ENCODE measurements at regions not wholly inside any gene's neighbourhood (a gene's known extent, or its start where the extent isn't known, plus 50 kb on each side); places are given as distances from the start of the nearest gene placed in this dataset.

DNA sequence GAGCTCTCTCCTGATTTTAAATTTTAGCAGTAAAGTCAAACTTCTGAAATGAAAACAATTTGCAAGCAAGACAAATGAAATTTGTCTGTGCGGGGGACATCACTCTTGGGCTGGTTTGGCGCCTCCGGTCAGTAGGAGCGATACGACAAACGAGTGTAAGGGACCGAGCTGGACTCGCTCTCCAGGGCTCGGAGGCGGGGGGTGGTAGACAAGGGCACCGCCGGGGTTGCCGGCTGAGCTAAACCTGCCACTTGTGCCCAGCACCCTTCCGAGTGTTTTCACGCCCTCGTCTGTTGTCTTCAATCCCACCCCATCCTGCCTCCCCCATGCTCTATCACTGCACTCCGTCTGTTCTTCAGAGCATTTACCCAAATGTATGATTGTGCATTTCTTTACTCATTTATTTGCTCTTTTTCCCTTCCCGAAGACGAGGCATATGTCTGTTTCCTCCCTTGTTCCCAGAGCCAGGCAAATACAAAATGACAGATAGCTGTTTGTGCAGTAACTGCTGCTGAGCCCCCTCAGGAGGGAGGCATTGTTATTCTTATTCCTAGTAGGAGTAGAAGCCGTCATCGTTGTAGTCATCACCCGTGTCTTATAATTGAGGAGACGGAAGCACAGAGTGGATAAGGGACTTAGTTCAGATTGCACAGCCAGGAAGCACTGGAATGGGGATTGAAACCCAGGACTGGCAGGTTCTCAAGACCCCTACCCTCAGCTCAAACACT lies 62.8 kb upstream of the APCDD1L start:
- H3K79me2 ChIP-seq (ENCODE audit: insufficient read depth, low read depth): no peaks in the 10 kb centered on the region
- no peak overlapping the region for H3K4me2 ChIP-seq
- TF ChIP-seq, protein P1, sequence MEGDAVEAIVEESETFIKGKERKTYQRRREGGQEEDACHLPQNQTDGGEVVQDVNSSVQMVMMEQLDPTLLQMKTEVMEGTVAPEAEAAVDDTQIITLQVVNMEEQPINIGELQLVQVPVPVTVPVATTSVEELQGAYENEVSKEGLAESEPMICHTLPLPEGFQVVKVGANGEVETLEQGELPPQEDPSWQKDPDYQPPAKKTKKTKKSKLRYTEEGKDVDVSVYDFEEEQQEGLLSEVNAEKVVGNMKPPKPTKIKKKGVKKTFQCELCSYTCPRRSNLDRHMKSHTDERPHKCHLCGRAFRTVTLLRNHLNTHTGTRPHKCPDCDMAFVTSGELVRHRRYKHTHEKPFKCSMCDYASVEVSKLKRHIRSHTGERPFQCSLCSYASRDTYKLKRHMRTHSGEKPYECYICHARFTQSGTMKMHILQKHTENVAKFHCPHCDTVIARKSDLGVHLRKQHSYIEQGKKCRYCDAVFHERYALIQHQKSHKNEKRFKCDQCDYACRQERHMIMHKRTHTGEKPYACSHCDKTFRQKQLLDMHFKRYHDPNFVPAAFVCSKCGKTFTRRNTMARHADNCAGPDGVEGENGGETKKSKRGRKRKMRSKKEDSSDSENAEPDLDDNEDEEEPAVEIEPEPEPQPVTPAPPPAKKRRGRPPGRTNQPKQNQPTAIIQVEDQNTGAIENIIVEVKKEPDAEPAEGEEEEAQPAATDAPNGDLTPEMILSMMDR (conservative IDR thresholded peaks at IDR 0.05; ENCODE audit: low read depth, low read length): no peak
- H3K4me3 ChIP-seq (IDR thresholded peaks at IDR 0.05; ENCODE audit: insufficient read depth, low read depth, low read length): no peak overlapping the region
- peaks cover 88% of the 10 kb centered on the region for H3K27me3 ChIP-seq (ENCODE audit: insufficient read depth, low read depth)
- no peak overlapping the region for H3K27ac ChIP-seq
- no peak overlapping the region for H3K9ac ChIP-seq
- H2AFZ ChIP-seq (ENCODE audit: low read depth): no peak overlapping the region
- H3K4me1 ChIP-seq (ENCODE audit: low read depth, poor library complexity, severe bottlenecking): no peaks in the 10 kb centered on the region
- no peaks in the 10 kb centered on the region for H4K20me1 ChIP-seq (ENCODE audit: insufficient read depth)
- H3K36me3 ChIP-seq (ENCODE audit: insufficient read depth): no peaks in the 10 kb centered on the region

DNA sequence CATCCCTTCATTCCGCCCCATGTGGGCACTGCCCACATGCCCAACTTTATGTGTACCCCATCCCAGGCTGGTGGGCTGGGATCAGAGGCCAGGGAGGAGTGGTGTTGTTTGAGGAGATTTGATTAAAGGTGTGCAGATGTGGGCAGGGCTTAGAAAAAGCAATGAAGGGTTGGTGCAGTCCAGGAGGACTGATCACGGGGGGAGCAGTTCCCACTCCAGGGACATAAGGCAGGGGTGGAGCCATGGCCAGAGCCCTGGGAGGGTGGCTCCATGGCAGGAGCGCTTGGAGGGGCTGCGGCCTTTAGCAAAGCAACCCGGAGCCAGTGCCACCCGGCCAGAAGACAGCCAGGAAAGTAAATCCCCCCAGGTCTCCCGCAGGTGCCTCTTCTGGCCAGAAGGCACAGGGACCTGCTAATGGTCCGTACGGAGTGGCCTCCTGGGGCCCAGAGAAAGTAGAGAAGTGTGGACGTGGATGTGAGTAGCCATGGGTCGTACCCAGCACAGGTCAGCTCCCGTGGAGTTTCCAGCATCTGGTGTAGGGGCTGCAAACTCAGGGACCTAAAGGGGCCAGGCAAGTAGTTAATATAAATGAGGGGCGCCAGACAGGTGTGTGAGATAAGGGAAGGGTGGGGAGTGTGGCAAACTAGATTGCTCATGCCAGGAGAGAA lies 62.1 kb upstream of the APCDD1L start:
- Histone ChIP-seq H2AFZ (ENCODE audit: low read depth) (no peak overlapping the region), H3K9ac (no peak overlapping the region), H4K20me1 (ENCODE audit: insufficient read depth) (no peaks in the 10 kb centered on the region), H3K27ac (no peak overlapping the region), H3K27me3 (ENCODE audit: insufficient read depth, low read depth) (peaks cover 91% of the 10 kb centered on the region), H3K79me2 (ENCODE audit: insufficient read depth, low read depth) (no peaks in the 10 kb centered on the region), H3K4me2 (no peak overlapping the region), H3K36me3 (ENCODE audit: insufficient read depth) (no peaks in the 10 kb centered on the region), H3K4me3 (IDR thresholded peaks at IDR 0.05; ENCODE audit: insufficient read depth, low read depth, low read length) (no peak overlapping the region), H3K4me1 (ENCODE audit: low read depth, poor library complexity, severe bottlenecking) (no peaks in the 10 kb centered on the region)
- TF ChIP-seq, protein P1 (conservative IDR thresholded peaks at IDR 0.05; ENCODE audit: low read depth, low read length): no peak

DNA sequence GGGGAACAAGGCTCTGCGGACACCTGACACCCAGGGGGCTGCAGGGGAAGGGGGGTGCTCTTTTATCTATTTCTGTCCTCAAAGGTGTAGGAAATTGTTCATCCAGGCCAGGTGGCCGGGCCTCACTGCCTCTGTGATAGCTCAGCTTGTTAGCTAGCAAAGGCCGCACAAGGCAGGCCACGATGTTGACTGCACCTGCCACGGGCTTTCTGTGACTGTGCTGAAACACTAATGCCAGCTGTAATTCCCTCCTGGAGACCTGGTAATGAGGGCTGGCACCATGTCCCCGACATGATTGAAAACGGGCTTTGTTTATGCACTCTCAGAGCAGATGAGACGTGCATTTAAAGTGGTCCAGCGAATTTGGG lies 61.4 kb upstream of the APCDD1L start:
- H3K27ac ChIP-seq: no peak overlapping the region
- no peak overlapping the region for H3K9ac ChIP-seq
- peaks cover 91% of the 10 kb centered on the region for H3K27me3 ChIP-seq (ENCODE audit: insufficient read depth, low read depth)
- H2AFZ ChIP-seq (ENCODE audit: low read depth): no peak overlapping the region
- no peaks in the 10 kb centered on the region for H3K36me3 ChIP-seq (ENCODE audit: insufficient read depth)
- H3K4me2 ChIP-seq: no peak overlapping the region
- no peaks in the 10 kb centered on the region for H3K4me1 ChIP-seq (ENCODE audit: low read depth, poor library complexity, severe bottlenecking)
- TF ChIP-seq, protein P1 (conservative IDR thresholded peaks at IDR 0.05; ENCODE audit: low read depth, low read length): no peak
- no peaks in the 10 kb centered on the region for H3K79me2 ChIP-seq (ENCODE audit: insufficient read depth, low read depth)
- no peak overlapping the region for H3K4me3 ChIP-seq (IDR thresholded peaks at IDR 0.05; ENCODE audit: insufficient read depth, low read depth, low read length)
- no peaks in the 10 kb centered on the region for H4K20me1 ChIP-seq (ENCODE audit: insufficient read depth)

DNA sequence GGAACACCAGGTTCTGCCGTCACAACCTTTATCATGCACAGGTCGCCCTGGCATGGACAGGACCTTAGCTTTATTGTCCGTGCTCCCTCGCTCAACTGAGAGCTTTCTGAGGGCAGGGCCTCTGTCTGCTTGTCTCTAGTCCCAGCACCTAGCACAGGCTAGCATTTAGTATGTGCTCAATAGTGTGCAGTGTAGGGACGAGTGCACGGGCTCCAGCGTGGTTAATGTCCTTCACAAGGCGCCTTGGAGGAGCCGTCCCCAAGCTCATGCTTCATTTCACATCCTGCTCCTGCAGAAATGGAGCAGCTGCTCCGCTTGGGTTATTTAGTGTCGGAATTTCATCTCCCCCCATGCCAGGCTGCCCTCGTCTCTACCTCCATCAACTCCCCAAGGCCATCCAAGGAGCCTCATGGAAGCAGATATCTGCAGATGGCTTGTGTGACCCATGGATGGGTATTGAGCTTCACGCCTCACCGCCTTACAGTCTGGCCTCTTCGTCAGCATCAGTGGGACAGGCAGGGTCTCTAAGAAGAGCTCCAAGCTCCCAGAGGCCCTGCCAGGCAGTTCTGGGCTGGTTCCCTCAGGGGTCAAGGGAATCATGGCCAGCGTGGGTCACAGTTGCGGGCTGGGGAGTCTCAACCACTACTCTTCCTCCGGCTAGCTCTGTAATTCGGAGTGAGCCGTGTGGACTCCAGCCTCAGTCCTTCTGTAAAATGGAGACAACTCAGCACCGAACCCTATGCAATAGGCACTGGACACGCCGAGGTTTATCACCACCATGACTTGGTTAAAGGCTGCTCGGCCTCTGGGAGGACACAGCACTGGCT lies 60.8 kb upstream of the APCDD1L start:
- Histone ChIP-seq H3K27me3 (ENCODE audit: insufficient read depth, low read depth) (peaks cover 92% of the 10 kb centered on the region), H3K36me3 (ENCODE audit: insufficient read depth) (no peaks in the 10 kb centered on the region), H4K20me1 (ENCODE audit: insufficient read depth) (no peaks in the 10 kb centered on the region), H2AFZ (ENCODE audit: low read depth) (no peak overlapping the region), H3K4me1 (ENCODE audit: low read depth, poor library complexity, severe bottlenecking) (no peaks in the 10 kb centered on the region), H3K4me2 (no peak overlapping the region), H3K4me3 (IDR thresholded peaks at IDR 0.05; ENCODE audit: insufficient read depth, low read depth, low read length) (no peak overlapping the region), H3K79me2 (ENCODE audit: insufficient read depth, low read depth) (no peaks in the 10 kb centered on the region), H3K27ac (no peak overlapping the region), H3K9ac (no peak overlapping the region)
- TF ChIP-seq, protein P1 (conservative IDR thresholded peaks at IDR 0.05; ENCODE audit: low read depth, low read length): no peak

Data from KMS-11 (cell line).